ENCODE measurements at regions not wholly inside any gene's neighbourhood (a gene's known extent, or its start where the extent isn't known, plus 50 kb on each side); places are given as distances from the start of the nearest gene placed in this dataset.
"Not testable (repeated sequence)": the region's sequence is repeated elsewhere in the genome, so short reads cannot be mapped to it uniquely, and the experiment has no call there.

DNA sequence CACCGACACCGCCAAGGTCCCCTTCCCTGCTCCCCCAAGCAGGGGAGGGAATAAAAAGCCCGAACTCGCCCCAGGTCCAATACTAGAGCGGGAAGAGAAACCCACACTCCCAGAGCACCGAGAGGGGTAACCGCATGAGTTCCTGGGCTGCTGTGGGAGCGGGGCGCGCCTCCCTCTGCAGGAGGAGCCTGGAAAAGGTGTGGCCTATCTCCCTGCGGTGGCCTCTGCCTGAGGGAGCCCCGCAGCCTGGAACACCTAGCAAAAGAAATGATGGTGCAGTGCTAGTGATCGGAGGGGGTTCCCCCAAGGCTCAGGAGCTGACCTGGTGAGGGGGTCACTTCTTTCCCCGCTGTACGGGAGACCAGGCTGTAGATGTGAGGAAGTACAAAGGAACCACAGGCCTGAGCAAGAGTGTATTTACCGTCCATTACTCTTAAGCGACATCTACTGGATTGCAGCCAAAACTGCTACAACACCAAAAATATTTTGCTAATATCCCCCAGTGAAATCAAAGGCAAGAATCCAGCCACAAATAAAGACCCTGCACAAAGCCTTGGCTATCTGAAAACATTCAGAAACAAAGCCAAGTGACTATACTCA, 216.6 kb upstream of the POTEB3 start:
- DNase-seq (ENCODE audit: low spot score); H3K9me3 Mint-ChIP-seq; ATAC-seq; H3K4me3 Mint-ChIP-seq; H3K36me3 Mint-ChIP-seq; CTCF ChIA-PET; H3K27ac Mint-ChIP-seq; POLR2A ChIA-PET; H3K27me3 Mint-ChIP-seq (ENCODE audit: low read depth); H3K4me1 Mint-ChIP-seq: not testable (repeated sequence)

DNA sequence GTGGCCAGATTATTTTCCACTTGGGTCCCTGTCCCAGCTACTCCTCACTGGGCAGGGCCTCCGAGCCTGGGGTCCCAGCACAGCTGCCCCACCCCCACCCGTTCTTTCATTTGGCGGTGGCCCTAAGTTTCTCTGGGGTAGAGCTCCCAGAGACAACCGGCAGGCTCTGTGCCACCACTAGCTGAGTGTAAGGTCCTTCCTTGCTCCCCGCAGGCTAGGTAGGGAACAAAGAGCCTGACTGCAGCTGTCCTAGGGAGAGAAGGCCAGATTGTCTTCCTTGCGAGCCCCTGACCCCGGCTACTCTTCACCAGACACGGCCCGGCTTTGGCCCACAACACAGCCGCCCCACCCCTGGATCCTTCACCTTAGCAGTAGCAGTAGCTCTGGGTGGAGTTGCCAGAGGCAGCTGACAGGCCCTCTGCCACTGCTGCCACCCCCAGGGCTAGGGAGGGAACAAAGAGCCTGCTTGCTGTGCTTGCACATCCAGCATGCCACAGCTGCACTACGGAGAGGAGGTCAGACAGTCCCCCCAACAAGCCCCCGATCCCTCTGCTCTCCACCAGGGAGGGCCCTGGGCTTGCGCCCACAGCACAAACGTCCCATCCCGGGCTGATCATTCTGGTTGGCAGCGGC, 215.9 kb upstream of the POTEB3 start:
- ATAC-seq; H3K27me3 Mint-ChIP-seq (ENCODE audit: low read depth); CTCF ChIA-PET; H3K9me3 Mint-ChIP-seq; POLR2A ChIA-PET; DNase-seq (ENCODE audit: low spot score); H3K27ac Mint-ChIP-seq; H3K36me3 Mint-ChIP-seq; H3K4me3 Mint-ChIP-seq; H3K4me1 Mint-ChIP-seq: not testable (repeated sequence)

DNA sequence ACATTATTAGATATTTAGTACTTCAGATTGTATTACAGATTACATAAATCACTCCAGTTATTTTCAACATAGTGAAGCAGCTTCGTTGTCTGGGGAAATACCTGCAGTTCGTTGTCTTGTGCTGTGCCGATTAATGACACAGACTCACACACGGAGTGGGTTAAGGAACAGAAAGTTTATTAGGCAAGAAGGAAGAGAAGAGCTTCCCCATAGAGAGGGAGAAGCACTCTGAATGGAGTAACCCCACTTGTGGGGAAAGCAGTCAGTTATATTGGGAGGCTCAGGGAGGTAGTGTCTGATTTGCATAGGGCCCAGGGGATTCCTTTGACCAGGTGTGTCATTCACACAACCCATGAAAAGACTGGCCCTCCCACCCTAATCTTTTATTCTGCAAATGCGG, 213.4 kb upstream of the POTEB3 start:
- CTCF ChIA-PET; H3K4me1 Mint-ChIP-seq; H3K27ac Mint-ChIP-seq; ATAC-seq; H3K4me3 Mint-ChIP-seq; POLR2A ChIA-PET; H3K36me3 Mint-ChIP-seq; H3K9me3 Mint-ChIP-seq; DNase-seq (ENCODE audit: low spot score); H3K27me3 Mint-ChIP-seq (ENCODE audit: low read depth): not testable (repeated sequence)

DNA sequence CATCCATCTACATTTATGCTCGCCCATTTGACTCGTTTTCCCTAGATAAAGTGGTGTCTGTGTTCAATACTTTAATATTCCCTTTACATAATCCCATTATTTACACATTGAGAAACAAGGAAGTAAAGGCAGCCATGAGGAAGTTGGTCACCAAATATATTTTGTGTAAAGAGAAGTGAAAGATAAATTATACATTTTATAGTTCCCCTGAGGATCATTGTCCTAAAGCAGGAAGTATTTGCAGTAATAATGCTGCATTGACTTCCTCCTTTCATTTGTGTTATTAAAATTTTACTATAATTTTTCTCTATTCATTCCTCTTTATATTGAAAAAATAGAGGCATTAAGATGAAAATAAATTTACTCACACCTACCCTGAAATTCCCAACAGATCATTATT, 198.5 kb upstream of the POTEB3 start:
- H3K9me3 Mint-ChIP-seq; ATAC-seq; H3K27me3 Mint-ChIP-seq (ENCODE audit: low read depth); H3K27ac Mint-ChIP-seq; DNase-seq (ENCODE audit: low spot score); H3K4me3 Mint-ChIP-seq; H3K4me1 Mint-ChIP-seq; POLR2A ChIA-PET; H3K36me3 Mint-ChIP-seq; CTCF ChIA-PET: not testable (repeated sequence)

DNA sequence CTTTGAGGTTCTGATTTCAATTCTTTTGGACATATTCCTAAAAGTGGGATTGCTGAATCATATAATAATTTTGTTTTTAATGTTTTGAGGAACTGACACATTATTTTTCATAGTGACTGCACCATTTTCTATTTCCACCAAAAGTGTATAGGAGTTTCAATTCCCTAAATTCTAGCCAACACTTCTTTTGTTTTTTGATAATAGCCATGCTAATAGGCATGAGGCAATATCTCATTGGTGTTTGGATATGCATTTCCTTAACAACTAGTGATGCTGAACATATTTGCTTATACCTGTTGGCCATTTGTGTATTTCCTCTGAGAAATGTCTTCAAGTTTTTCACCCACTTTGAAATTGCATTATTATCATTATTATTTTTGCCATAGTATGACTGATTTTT, 186.4 kb upstream of the POTEB3 start:
- POLR2A ChIA-PET; CTCF ChIA-PET; H3K4me3 Mint-ChIP-seq; H3K9me3 Mint-ChIP-seq; DNase-seq (ENCODE audit: low spot score); H3K27ac Mint-ChIP-seq; H3K27me3 Mint-ChIP-seq (ENCODE audit: low read depth); H3K36me3 Mint-ChIP-seq; ATAC-seq; H3K4me1 Mint-ChIP-seq: not testable (repeated sequence)

DNA sequence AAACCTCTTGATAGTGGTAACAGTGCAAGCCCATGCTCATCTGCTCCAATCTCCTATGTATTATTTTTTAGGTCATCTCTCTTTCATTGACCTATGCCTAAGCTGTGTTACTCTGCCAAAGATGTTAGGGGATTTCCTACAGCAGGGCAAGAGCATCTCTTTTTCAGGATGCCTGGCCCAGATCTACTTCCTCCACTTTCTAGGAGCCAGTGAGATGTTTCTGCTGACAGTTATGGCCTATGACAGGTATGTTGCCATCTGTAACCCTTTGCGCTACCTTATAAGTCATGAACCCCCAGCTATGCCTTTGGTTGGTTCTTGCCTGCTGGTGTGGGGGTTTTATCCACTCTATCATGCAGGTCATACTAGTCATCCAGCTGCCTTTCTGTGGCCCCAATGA, 168.9 kb upstream of the POTEB3 start:
- POLR2A ChIA-PET; H3K4me1 Mint-ChIP-seq; H3K27ac Mint-ChIP-seq; DNase-seq (ENCODE audit: low spot score); CTCF ChIA-PET; H3K27me3 Mint-ChIP-seq (ENCODE audit: low read depth); H3K36me3 Mint-ChIP-seq; H3K9me3 Mint-ChIP-seq; H3K4me3 Mint-ChIP-seq; ATAC-seq: not testable (repeated sequence)

DNA sequence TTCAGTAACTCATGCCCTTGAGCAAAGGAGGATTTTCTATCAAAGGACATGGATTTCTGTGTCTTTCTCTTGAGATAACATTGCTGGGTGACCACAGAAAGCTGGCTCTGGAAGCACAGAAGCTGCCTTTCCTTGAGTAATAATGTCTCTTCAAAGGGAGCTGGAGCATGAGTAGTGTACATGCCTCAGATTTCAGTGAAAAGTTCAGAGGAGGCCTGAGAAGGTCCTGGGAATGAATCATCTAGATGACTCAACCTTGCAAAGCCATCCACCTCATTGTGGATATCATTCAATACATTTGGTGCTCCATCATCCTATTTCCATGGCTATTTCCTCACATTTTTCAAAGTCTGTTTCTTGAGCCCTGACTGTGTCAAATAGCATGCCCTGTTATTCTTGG, 125.1 kb upstream of the POTEB3 start:
- DNase-seq (ENCODE audit: low spot score); H3K4me1 Mint-ChIP-seq; H3K9me3 Mint-ChIP-seq; ATAC-seq; H3K36me3 Mint-ChIP-seq; H3K4me3 Mint-ChIP-seq; H3K27me3 Mint-ChIP-seq (ENCODE audit: low read depth); CTCF ChIA-PET; POLR2A ChIA-PET; H3K27ac Mint-ChIP-seq: not testable (repeated sequence)

DNA sequence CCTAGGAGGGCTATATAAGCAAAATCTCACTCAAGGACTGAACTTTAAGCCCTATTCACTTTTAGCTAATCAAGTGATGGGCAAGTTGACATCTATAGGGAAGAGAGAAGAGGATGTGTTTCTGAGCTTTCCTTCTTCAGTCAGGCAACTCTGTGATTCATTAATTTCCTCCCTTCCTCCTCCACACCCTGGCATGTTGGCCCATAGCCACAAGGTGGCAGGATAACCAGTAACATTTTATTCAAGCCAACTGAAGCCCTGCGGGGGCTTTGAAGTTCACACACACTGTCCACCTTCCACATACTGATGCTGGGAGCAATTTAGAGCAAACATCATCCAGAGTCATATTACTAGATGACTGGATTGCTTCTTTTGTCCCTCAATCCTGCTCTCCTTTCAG, 111.5 kb upstream of the POTEB3 start:
- H3K27ac Mint-ChIP-seq; H3K36me3 Mint-ChIP-seq; H3K4me3 Mint-ChIP-seq; H3K27me3 Mint-ChIP-seq (ENCODE audit: low read depth); CTCF ChIA-PET; H3K4me1 Mint-ChIP-seq; DNase-seq (ENCODE audit: low spot score); ATAC-seq; H3K9me3 Mint-ChIP-seq; POLR2A ChIA-PET: not testable (repeated sequence)

DNA sequence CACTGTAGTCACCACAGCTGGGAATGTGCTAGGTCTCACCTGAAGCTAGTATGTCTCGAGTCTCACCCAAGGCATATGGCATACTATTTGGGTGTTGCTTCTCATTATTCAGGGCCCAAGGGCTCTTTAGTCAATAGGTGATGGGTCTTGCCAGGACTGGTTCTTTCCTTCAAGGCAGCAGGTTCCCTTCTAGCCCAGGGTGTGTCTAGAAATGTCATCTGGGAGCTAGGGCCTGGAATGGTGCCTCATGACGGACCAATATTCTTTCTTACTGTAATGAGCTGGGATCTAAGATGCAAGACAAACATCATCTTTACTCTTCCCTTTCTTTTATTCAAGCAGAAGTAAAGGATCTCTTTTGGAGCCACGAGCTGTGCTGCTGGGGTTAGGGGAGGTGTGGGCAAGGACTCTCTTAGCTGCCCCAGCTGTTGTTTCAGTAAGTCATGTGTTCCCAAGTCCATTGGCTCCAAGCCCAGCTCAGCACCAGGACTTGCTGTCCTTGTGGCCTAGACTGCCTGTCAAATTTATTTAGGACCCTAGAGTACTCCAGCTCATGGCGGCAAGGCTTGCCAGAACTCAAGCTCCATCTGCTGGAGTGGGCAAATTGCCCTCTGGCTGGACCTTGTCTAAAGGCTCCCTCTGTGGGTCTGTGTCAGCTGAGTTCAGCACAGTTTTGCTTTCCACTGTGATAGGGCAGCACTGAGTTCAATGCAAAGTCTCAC, 106.0 kb upstream of the POTEB3 start:
- H3K4me3 Mint-ChIP-seq; H3K4me1 Mint-ChIP-seq; ATAC-seq; CTCF ChIA-PET; H3K36me3 Mint-ChIP-seq; H3K27ac Mint-ChIP-seq; H3K27me3 Mint-ChIP-seq (ENCODE audit: low read depth); H3K9me3 Mint-ChIP-seq; POLR2A ChIA-PET; DNase-seq (ENCODE audit: low spot score): not testable (repeated sequence)

DNA sequence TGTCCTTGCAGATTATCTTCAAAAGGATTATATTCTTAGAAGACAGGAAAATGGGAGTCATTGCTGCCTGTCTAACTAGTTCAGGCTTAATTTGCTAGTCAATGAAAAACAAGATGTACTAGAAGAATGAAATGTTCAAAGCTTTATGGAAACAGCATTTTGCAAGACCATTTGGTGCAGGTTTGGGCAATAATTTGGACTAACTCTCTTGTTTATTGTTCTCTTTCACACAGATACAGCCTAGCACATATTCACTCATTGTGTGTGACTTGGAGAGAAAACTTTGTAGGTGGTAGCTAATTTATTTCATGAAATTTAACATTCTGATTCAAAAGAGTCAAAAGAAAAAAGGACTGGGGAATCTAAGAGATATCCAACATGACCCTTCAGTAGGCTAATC, 92.5 kb upstream of the POTEB3 start:
- CTCF ChIA-PET, H3K9me3 Mint-ChIP-seq, POLR2A ChIA-PET: not testable (repeated sequence)

DNA sequence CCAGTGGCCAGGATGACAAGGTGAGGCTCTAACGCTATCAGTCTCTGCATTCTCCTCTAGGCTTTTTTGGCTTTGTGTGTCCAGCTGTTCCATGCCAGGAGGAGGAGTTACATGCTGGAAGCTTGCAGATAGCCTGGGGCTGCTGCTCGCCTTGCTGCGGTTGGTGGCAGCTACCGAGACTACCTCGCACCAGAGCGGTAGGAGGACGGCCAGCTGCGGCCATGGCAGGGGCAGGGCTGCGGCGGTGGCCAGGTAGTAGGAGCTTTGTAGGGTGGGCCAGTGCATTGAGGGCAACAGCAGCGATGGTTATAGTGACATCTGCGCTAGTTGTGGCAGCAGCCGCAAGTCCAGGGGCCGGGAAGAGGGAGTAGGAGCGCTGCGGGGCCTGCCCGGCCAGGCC, 75.9 kb upstream of the POTEB3 start:
- H3K36me3 Mint-ChIP-seq, H3K4me1 Mint-ChIP-seq, ATAC-seq: not testable (repeated sequence)

More for the DNA sequence above, 92.5 kb upstream of the POTEB3 start:
- H3K4me1 Mint-ChIP-seq; H3K27ac Mint-ChIP-seq; H3K27me3 Mint-ChIP-seq (ENCODE audit: low read depth); H3K4me3 Mint-ChIP-seq; DNase-seq (ENCODE audit: low spot score); ATAC-seq; H3K36me3 Mint-ChIP-seq: not testable (repeated sequence)

DNA sequence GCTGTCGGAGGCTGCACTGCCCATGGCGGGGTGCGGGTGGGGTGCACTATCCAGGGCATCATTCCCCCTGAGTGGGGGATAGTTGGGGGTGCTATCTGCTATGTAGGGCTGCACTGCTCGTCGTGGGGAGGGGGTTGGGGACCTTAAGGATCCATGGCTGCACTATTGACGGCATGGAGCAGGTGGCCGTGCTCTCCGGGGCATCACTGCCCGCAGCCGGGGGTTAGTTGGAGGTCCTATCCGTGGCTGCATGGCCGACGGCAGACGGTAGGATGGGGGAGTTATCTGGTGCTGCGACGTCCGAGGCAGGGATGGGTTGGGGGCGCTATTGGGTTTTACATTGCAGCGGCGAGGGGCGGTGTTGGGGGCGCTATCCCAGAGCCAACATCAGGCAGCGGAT, 75.0 kb upstream of the POTEB3 start:
- H3K4me3 Mint-ChIP-seq; POLR2A ChIA-PET; DNase-seq (ENCODE audit: low spot score); ATAC-seq; H3K36me3 Mint-ChIP-seq; H3K9me3 Mint-ChIP-seq; CTCF ChIA-PET; H3K27me3 Mint-ChIP-seq (ENCODE audit: low read depth); H3K4me1 Mint-ChIP-seq; H3K27ac Mint-ChIP-seq: not testable (repeated sequence)

More for the DNA sequence above, 75.9 kb upstream of the POTEB3 start:
- CTCF ChIA-PET; POLR2A ChIA-PET; H3K27ac Mint-ChIP-seq; DNase-seq (ENCODE audit: low spot score); H3K27me3 Mint-ChIP-seq (ENCODE audit: low read depth); H3K9me3 Mint-ChIP-seq; H3K4me3 Mint-ChIP-seq: not testable (repeated sequence)

DNA sequence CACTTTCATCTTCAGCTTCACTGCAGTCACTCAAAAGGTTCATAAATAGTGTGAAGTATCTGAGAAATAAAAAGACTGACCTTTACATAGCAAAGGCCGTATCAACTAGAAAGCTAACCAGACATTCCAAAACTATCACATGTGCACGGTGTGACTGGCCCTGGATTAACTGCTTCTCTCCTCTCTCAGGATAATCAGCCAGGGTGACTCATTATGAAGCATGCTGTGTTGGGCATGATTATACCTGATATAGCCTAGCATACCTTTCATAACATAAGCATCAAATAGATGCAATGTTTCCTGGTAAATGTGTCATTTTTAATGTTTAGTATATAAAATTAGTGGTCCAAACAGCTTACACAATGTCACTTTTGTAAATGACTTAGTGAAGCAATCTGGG, 62.7 kb upstream of the POTEB3 start:
- H3K4me3 Mint-ChIP-seq; H3K27ac Mint-ChIP-seq; ATAC-seq; H3K36me3 Mint-ChIP-seq; H3K9me3 Mint-ChIP-seq; H3K4me1 Mint-ChIP-seq; DNase-seq (ENCODE audit: low spot score); H3K27me3 Mint-ChIP-seq (ENCODE audit: low read depth); POLR2A ChIA-PET; CTCF ChIA-PET: not testable (repeated sequence)
